ENCODE measurements at regions not wholly inside any gene's neighbourhood (a gene's known extent, or its start where the extent isn't known, plus 50 kb on each side); places are given as distances from the start of the nearest gene placed in this dataset.

DNA sequence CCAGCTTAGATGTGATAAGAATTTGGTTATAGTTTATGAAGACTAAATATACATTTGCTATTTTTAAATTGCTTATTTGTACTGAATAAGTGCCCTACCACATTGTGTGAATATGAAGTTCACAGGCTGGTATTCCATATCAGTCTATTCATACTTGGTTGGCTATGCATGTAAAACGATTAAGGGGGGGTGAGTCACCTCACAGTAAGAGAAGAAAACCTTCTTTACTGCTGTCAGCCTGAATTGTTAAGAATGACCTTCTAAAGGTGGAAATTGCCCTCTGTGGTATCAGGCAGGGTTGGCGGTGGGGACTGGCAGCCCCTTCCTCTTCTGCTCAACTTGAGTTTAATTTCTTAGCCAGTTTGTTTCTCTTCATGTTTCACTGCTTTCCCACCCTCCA is 127.0 kb upstream of the RPS23 start:
- no peak for DNase-seq (ENCODE audit: low spot score)
- Histone ChIP-seq H3K4me1 (ENCODE audit: control insufficient read depth in 4 of 4, insufficient read depth in 4 of 4, low read length in 3 of 4) (no peaks in the 10 kb centered on the region), H3K36me3 (ENCODE audit: control insufficient read depth in 4 of 4, insufficient read depth in 3 of 4, low read depth in 1 of 4, low read length in 3 of 4) (no peaks in the 10 kb centered on the region), H3K9ac (ENCODE audit: low read depth in 1 of 2, low read length in 2 of 2) (no peak overlapping the region), H3K27ac (ENCODE audit: low read depth in 1 of 2, low read length in 2 of 2) (no peak overlapping the region), H3K4me3 (ENCODE audit: low read depth in 1 of 3, low read length in 3 of 3) (no peak overlapping the region), H3K27me3 (ENCODE audit: control insufficient read depth in 4 of 4, insufficient read depth in 4 of 4, low read length in 3 of 4) (no peaks in the 10 kb centered on the region), H3K9me3 (ENCODE audit: control insufficient read depth in 4 of 4, low read length in 3 of 4) (peaks cover 2 to 15% (median 9%) of the 10 kb centered on the region in 4 donors)
- TF ChIP-seq, protein P1, sequence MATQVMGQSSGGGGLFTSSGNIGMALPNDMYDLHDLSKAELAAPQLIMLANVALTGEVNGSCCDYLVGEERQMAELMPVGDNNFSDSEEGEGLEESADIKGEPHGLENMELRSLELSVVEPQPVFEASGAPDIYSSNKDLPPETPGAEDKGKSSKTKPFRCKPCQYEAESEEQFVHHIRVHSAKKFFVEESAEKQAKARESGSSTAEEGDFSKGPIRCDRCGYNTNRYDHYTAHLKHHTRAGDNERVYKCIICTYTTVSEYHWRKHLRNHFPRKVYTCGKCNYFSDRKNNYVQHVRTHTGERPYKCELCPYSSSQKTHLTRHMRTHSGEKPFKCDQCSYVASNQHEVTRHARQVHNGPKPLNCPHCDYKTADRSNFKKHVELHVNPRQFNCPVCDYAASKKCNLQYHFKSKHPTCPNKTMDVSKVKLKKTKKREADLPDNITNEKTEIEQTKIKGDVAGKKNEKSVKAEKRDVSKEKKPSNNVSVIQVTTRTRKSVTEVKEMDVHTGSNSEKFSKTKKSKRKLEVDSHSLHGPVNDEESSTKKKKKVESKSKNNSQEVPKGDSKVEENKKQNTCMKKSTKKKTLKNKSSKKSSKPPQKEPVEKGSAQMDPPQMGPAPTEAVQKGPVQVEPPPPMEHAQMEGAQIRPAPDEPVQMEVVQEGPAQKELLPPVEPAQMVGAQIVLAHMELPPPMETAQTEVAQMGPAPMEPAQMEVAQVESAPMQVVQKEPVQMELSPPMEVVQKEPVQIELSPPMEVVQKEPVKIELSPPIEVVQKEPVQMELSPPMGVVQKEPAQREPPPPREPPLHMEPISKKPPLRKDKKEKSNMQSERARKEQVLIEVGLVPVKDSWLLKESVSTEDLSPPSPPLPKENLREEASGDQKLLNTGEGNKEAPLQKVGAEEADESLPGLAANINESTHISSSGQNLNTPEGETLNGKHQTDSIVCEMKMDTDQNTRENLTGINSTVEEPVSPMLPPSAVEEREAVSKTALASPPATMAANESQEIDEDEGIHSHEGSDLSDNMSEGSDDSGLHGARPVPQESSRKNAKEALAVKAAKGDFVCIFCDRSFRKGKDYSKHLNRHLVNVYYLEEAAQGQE (IDR thresholded peaks at IDR 0.05) = no peak
- TF ChIP-seq EGR1 (IDR thresholded peaks at IDR 0.05; ENCODE audit: low read depth in 2 of 2) (no peak), GABPA (IDR thresholded peaks at IDR 0.05 in 1 of 2, conservative IDR thresholded peaks at IDR 0.05 in 1 of 2) (no peak), HNF4G (IDR thresholded peaks at IDR 0.05) (no peak), RXRA (IDR thresholded peaks at IDR 0.05) (no peak), SP1 (IDR thresholded peaks at IDR 0.05) (no peak), HNF4A (conservative IDR thresholded peaks at IDR 0.05) (no peak), MAX (IDR thresholded peaks at IDR 0.05) (no peak), YY1 (IDR thresholded peaks at IDR 0.05) (no peak), TAF1 (conservative IDR thresholded peaks at IDR 0.05) (no peak), NR2F2 (IDR thresholded peaks at IDR 0.05) (no peak), JUND (IDR thresholded peaks at IDR 0.05) (no peak), RAD21 (IDR thresholded peaks at IDR 0.05) (no peak), FOXA1 (IDR thresholded peaks at IDR 0.05) (no peak), FOXA2 (IDR thresholded peaks at IDR 0.05) (no peak)
- TF ChIP-seq, protein P2, sequence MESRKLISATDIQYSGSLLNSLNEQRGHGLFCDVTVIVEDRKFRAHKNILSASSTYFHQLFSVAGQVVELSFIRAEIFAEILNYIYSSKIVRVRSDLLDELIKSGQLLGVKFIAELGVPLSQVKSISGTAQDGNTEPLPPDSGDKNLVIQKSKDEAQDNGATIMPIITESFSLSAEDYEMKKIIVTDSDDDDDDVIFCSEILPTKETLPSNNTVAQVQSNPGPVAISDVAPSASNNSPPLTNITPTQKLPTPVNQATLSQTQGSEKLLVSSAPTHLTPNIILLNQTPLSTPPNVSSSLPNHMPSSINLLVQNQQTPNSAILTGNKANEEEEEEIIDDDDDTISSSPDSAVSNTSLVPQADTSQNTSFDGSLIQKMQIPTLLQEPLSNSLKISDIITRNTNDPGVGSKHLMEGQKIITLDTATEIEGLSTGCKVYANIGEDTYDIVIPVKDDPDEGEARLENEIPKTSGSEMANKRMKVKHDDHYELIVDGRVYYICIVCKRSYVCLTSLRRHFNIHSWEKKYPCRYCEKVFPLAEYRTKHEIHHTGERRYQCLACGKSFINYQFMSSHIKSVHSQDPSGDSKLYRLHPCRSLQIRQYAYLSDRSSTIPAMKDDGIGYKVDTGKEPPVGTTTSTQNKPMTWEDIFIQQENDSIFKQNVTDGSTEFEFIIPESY (IDR thresholded peaks at IDR 0.05) = no peak
- TF ChIP-seq, protein P3, sequence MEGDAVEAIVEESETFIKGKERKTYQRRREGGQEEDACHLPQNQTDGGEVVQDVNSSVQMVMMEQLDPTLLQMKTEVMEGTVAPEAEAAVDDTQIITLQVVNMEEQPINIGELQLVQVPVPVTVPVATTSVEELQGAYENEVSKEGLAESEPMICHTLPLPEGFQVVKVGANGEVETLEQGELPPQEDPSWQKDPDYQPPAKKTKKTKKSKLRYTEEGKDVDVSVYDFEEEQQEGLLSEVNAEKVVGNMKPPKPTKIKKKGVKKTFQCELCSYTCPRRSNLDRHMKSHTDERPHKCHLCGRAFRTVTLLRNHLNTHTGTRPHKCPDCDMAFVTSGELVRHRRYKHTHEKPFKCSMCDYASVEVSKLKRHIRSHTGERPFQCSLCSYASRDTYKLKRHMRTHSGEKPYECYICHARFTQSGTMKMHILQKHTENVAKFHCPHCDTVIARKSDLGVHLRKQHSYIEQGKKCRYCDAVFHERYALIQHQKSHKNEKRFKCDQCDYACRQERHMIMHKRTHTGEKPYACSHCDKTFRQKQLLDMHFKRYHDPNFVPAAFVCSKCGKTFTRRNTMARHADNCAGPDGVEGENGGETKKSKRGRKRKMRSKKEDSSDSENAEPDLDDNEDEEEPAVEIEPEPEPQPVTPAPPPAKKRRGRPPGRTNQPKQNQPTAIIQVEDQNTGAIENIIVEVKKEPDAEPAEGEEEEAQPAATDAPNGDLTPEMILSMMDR (IDR thresholded peaks at IDR 0.05; ENCODE audit: low read depth, low read length, missing input control) = no peak
- TF ChIP-seq, protein P4, sequence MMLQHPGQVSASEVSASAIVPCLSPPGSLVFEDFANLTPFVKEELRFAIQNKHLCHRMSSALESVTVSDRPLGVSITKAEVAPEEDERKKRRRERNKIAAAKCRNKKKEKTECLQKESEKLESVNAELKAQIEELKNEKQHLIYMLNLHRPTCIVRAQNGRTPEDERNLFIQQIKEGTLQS (IDR thresholded peaks at IDR 0.05) = no peak
- WGBS = 69% methylated on average over 2 of the region's 2 CpGs
